H9 (cell line): ENCODE measurements at regions not wholly inside any gene's neighbourhood (a gene's known extent, or its start where the extent isn't known, plus 50 kb on each side); places are given as distances from the start of the nearest gene placed in this dataset.

ENCODE experiments used
- DNase-seq: peaks from one replicate; pipeline ENCODE4 v3.0.0-alpha.2; 2017
- H2AFZ ChIP-seq: one replicate; pipeline ENCODE4 v1.6.1; 2013; ENCODE audit warnings: mild to moderate bottlenecking, low read length, control low read depth, moderate library complexity
- H2AK5ac ChIP-seq: 2 replicates; pipeline ENCODE4 v1.6.1; 2013; ENCODE audit warnings: low read length, control low read depth, mixed read lengths; ENCODE audit not compliant: insufficient read length
- H2BK120ac ChIP-seq: one replicate; pipeline ENCODE4 v1.6.1; 2013; ENCODE audit warnings: low read depth, mild to moderate bottlenecking, low read length, control low read depth, inconsistent platforms; ENCODE audit not compliant: poor library complexity, severe bottlenecking
- H2BK12ac ChIP-seq: 2 replicates; pipeline ENCODE4 v1.6.1; 2013; ENCODE audit warnings: low read length, control low read depth, mixed read lengths, low read depth; ENCODE audit not compliant: insufficient read length
- H2BK15ac ChIP-seq: 2 replicates; pipeline ENCODE4 v1.6.1; 2013; ENCODE audit warnings: low read depth, low read length, control low read depth
- H2BK20ac ChIP-seq: one replicate; pipeline ENCODE4 v1.6.1; 2013; ENCODE audit warnings: low read depth, mild to moderate bottlenecking, low read length, control low read depth, inconsistent platforms; ENCODE audit not compliant: poor library complexity, severe bottlenecking
- H2BK5ac ChIP-seq: 2 replicates; pipeline ENCODE4 v1.6.1; 2013; ENCODE audit warnings: low read length, control low read depth, mixed read lengths; ENCODE audit not compliant: insufficient read length
- H3K14ac ChIP-seq: 2 replicates; pipeline ENCODE4 v1.6.1; 2013; ENCODE audit warnings: low read length, control low read depth; ENCODE audit not compliant: insufficient read depth
- H3K18ac ChIP-seq: 2 replicates; pipeline ENCODE4 v1.6.1; 2013; ENCODE audit warnings: low read depth, mild to moderate bottlenecking, mixed read lengths, low read length, control low read depth; ENCODE audit not compliant: insufficient read length
- H3K23ac ChIP-seq: 2 replicates; pipeline ENCODE4 v1.6.1; 2013; ENCODE audit warnings: low read length, control low read depth, mixed read lengths, low read depth; ENCODE audit not compliant: insufficient read length
- H3K23me2 ChIP-seq: 2 replicates; pipeline ENCODE4 v1.6.1; 2013; ENCODE audit warnings: low read depth, mild to moderate bottlenecking, mixed read lengths, low read length, control low read depth; ENCODE audit not compliant: insufficient read length, poor library complexity, severe bottlenecking
- H3K27ac ChIP-seq: 2 replicates; pipeline ENCODE4 v1.5.1; 2013; ENCODE audit warnings: low read length, control low read depth, mixed read lengths, low read depth; ENCODE audit not compliant: insufficient read length
- H3K27me3 ChIP-seq: 2 replicates; pipeline ENCODE4 v1.6.1; 2013; ENCODE audit warnings: low read length, control low read depth, inconsistent platforms; ENCODE audit not compliant: insufficient read depth
- H3K4ac ChIP-seq: 2 replicates; pipeline ENCODE4 v1.6.1; 2013; ENCODE audit warnings: low read depth, mild to moderate bottlenecking, control low read depth, inconsistent platforms, low read length, moderate library complexity
- H3K4me1 ChIP-seq: 2 replicates; pipeline ENCODE4 v1.6.1; 2013; ENCODE audit warnings: low read length, control low read depth, inconsistent platforms; ENCODE audit not compliant: insufficient read depth
- H3K4me2 ChIP-seq: 2 replicates; pipeline ENCODE4 v1.6.1; 2013; ENCODE audit warnings: low read length, control low read depth, mixed read lengths; ENCODE audit not compliant: insufficient read length, insufficient read depth
- H3K56ac ChIP-seq: 2 replicates; pipeline ENCODE4 v1.6.1; 2013; ENCODE audit warnings: low read depth, mild to moderate bottlenecking, mixed read lengths, low read length, control low read depth; ENCODE audit not compliant: insufficient read length
- H3K79me1 ChIP-seq: 2 replicates; pipeline ENCODE4 v1.6.1; 2013; ENCODE audit warnings: low read depth, mild to moderate bottlenecking, moderate library complexity, low read length, control low read depth, inconsistent platforms; ENCODE audit not compliant: insufficient read depth, poor library complexity, severe bottlenecking
- H3K79me2 ChIP-seq: 2 replicates; pipeline ENCODE4 v1.6.1; 2013; ENCODE audit warnings: low read length, control low read depth, inconsistent platforms; ENCODE audit not compliant: insufficient read depth
- H3K9ac ChIP-seq: 2 replicates; pipeline ENCODE4 v1.6.1; 2013; ENCODE audit warnings: low read length, control low read depth, mixed read lengths; ENCODE audit not compliant: insufficient read length; ENCODE audit errors: extremely low read depth
- H3K9me3 ChIP-seq: one replicate; pipeline ENCODE4 v1.6.1; 2013; ENCODE audit warnings: low read depth, low read length, inconsistent platforms; ENCODE audit not compliant: control insufficient read depth
- H3T11ph ChIP-seq: one replicate; pipeline ENCODE4 v1.6.1; 2013; ENCODE audit warnings: mild to moderate bottlenecking, low read length, control low read depth, inconsistent platforms
- H4K20me1 ChIP-seq: one replicate; pipeline ENCODE4 v1.6.1; 2013; ENCODE audit not compliant: control insufficient read depth, insufficient read length, insufficient read depth
- H4K5ac ChIP-seq: 2 replicates; pipeline ENCODE4 v1.6.1; 2013; ENCODE audit warnings: low read depth, mild to moderate bottlenecking, mixed read lengths, low read length, control low read depth; ENCODE audit not compliant: insufficient read length
- H4K8ac ChIP-seq: replicated peaks from 2 replicates; pipeline ENCODE4 v1.6.1; 2013; ENCODE audit warnings: low read length, control low read depth, mixed read lengths, low read depth; ENCODE audit not compliant: insufficient read length
- H4K91ac ChIP-seq: 2 replicates; pipeline ENCODE4 v1.6.1; 2013; ENCODE audit warnings: low read depth, mild to moderate bottlenecking, moderate library complexity, mixed read lengths, low read length, control low read depth; ENCODE audit not compliant: insufficient read length
- H3K27ac Mint-ChIP-seq, 3 experiments: 2 replicates in 2 of 3; 3 replicates in 1 of 3; pipeline ENCODE4 v1.8.0; 2020 to 2021; ENCODE audit warnings: mixed read lengths in 3 of 3, mild to moderate bottlenecking in 1 of 3, moderate library complexity in 1 of 3
- H3K27me3 Mint-ChIP-seq: 2 replicates; pipeline ENCODE4 v1.8.0; 2021; ENCODE audit warnings: low read depth, mild to moderate bottlenecking, moderate library complexity, mixed read lengths
- H3K36me3 Mint-ChIP-seq, 3 experiments: 2 replicates in 2 of 3; 3 replicates in 1 of 3; pipeline ENCODE4 v1.8.0; 2020 to 2021; ENCODE audit warnings: low read depth in 3 of 3, mixed read lengths in 3 of 3; ENCODE audit not compliant: insufficient read depth in 1 of 3
- H3K4me1 Mint-ChIP-seq, 2 experiments: 2 replicates each; pipeline ENCODE4 v1.8.0; 2020; ENCODE audit warnings: mixed read lengths in 2 of 2
- H3K4me3 Mint-ChIP-seq, 2 experiments: 2 replicates in 1 of 2; 3 replicates in 1 of 2; pipeline ENCODE4 v1.8.0; 2020 to 2021; ENCODE audit warnings: mild to moderate bottlenecking in 2 of 2, mixed read lengths in 2 of 2, moderate library complexity in 1 of 2
- H3K9me3 Mint-ChIP-seq, 2 experiments: 2 replicates in 1 of 2; 3 replicates in 1 of 2; pipeline ENCODE4 v1.8.0; 2020; ENCODE audit warnings: mild to moderate bottlenecking in 2 of 2, mixed read lengths in 2 of 2, moderate library complexity in 1 of 2
- CTCF ChIP-seq: fragments of 200-600 bp; sonication (generic); conservative IDR thresholded peaks from 3 replicates; pipeline ENCODE4 v1.8.0; 2021; ENCODE audit warnings: antibody characterized with exemption, mild to moderate bottlenecking
- WGBS: extraction: QIAGEN DNeasy Blood & Tissue Kit; methylation state at CpG from one replicate; pipeline ENCODE4 v1.1.7; 2013; ENCODE audit warnings: missing lambda C conversion rate, low lambda C conversion rate, mixed read lengths; ENCODE audit not compliant: insufficient read length; ENCODE audit errors: extremely low coverage; 5-methylcytosine and 5-hydroxymethylcytosine counted together

GRCh38 chr11:116342148-116342547 is 430.6 kb downstream of the BUD13 start:
- Histone ChIP-seq H4K91ac (no peak overlapping the region), H2AK5ac (no peak overlapping the region), H3K18ac (no peak overlapping the region), H2BK12ac (no peak overlapping the region), H3K4ac (no peak overlapping the region), H3K23me2 (no peaks in the 10 kb centered on the region), H2BK20ac (no peak overlapping the region), H3T11ph (no peak overlapping the region), H3K27ac (no peak overlapping the region), H4K20me1 (no peaks in the 10 kb centered on the region), H3K4me1 (no peaks in the 10 kb centered on the region), H3K56ac (no peak overlapping the region), H3K23ac (no peak overlapping the region), H4K5ac (no peak overlapping the region), H2BK120ac (no peak overlapping the region), H3K4me2 (no peak overlapping the region), H4K8ac (no peak overlapping the region), H2BK15ac (no peak overlapping the region), H3K14ac (no peak overlapping the region), H2AFZ (no peak overlapping the region), H2BK5ac (no peak overlapping the region), H3K27me3 (no peaks in the 10 kb centered on the region), H3K9me3 (no peaks in the 10 kb centered on the region), H3K9ac (no peak overlapping the region), H3K79me1 (no peaks in the 10 kb centered on the region), H3K79me2 (no peaks in the 10 kb centered on the region)
- Mint-ChIP-seq H3K4me1 (no peaks in the 10 kb centered on the region), H3K27ac (no peak overlapping the region), H3K4me3 (no peak overlapping the region), H3K9me3 (peaks cover 8 to 10% of the 10 kb centered on the region in 2 experiments; a peak in 4 of 5 replicates), H3K27me3 (peaks cover 3% of the 10 kb centered on the region), H3K36me3 (peaks cover 8 to 23% (median 10%) of the 10 kb centered on the region in 3 experiments; a peak in 6 of 7 replicates)
- no peak for TF ChIP-seq CTCF
- no peak for DNase-seq
- no CpG with 5 or more reads among the region's 7 CpGs for WGBS
